Body of pancreas (tissue), 4 donors: ENCODE measurements at regions not wholly inside any gene's neighbourhood (a gene's known extent, or its start where the extent isn't known, plus 50 kb on each side); places are given as distances from the start of the nearest gene placed in this dataset.

Experiments used
- ATAC-seq: fragments of 150-250 bp; one replicate; pipeline ENCODE4 v1.9.1; 2016
- DNase-seq, 4 donors: peaks; one replicate each; pipeline ENCODE4 v3.0.0-alpha.2; 2019
- H3K27ac ChIP-seq, 4 donors: fragments of 200-600 bp; sonication (generic); 1 replicate in 3 of 4; 2 replicates in 1 of 4; pipeline versions ENCODE4 v1.5.1 to v1.6.1; 2016 to 2019; ENCODE audit warnings: mild to moderate bottlenecking in 1 of 4, mixed read lengths in 1 of 4, moderate library complexity in 1 of 4
- H3K27me3 ChIP-seq, 2 donors: fragments of 200-600 bp; sonication (generic); one replicate each; pipeline ENCODE4 v1.6.0; 2016; ENCODE audit warnings: mild to moderate bottlenecking in 1 of 2
- H3K36me3 ChIP-seq, 2 donors: fragments of 200-600 bp; sonication (generic); replicated peaks in 1 of 2; 2 replicates each; pipeline ENCODE4 v1.5.1; 2016; ENCODE audit warnings: low read depth in 2 of 2; ENCODE audit not compliant: insufficient read depth in 1 of 2
- H3K4me1 ChIP-seq: fragments of 200-600 bp; sonication (generic); one replicate; pipeline ENCODE4 v1.6.0; 2016
- H3K4me3 ChIP-seq, 2 donors: fragments of 200-600 bp; sonication (generic); 1 replicate in 1 of 2; 2 replicates in 1 of 2; pipeline ENCODE4 v1.5.1; 2016 to 2019
- H3K9me3 ChIP-seq, 3 donors: fragments of 200-600 bp; sonication (generic); 1 replicate in 2 of 3; 2 replicates in 1 of 3; pipeline ENCODE4 v1.5.1; 2016
- CTCF ChIP-seq, 7 experiments: fragments of 450-650 bp in 4 of 7; fragments of 200-600 bp in 3 of 7; sonication (generic) in 3 of 7; IDR thresholded peaks; one replicate each; pipeline ENCODE4 v1.5.1; 2016 to 2019; ENCODE audit warnings: antibody characterized with exemption in 7 of 7
- POLR2A ChIP-seq, 3 donors: fragments of 450-650 bp; IDR thresholded peaks; one replicate each; pipeline ENCODE4 v1.6.1; 2016; ENCODE audit warnings: antibody characterized with exemption in 3 of 3, mild to moderate bottlenecking in 2 of 3
- WGBS, 2 donors: methylation state at CpG; one replicate each; pipeline ENCODE4 v1.1.5; 2017; 5-methylcytosine and 5-hydroxymethylcytosine counted together
- intact Hi-C: fragments of 100-400 bp; cut with DNase I; formaldehyde crosslinking; loops from one replicate; pipeline ENCODE4 v1.15.1; 2023

GRCh38 chr4:141884070-141884469, 247.7 kb downstream of the IL15 start:
- Histone ChIP-seq H3K27ac (no peak overlapping the region), H3K27me3 (no peaks in the 10 kb centered on the region), H3K4me3 (no peak overlapping the region), H3K9me3 (no peaks in the 10 kb centered on the region), H3K36me3 (no peaks in the 10 kb centered on the region), H3K4me1 (no peaks in the 10 kb centered on the region)
- DNase-seq (no peak), ATAC-seq (no peak)
- TF ChIP-seq POLR2A (IDR thresholded peaks at IDR 0.05) (no peak), CTCF (IDR thresholded peaks at IDR 0.05) (no peak)
- 66 to 80% methylated on average over 2 of the region's 2 CpGs for WGBS, 2 donors
- intact Hi-C loops: no loop called here

- no peaks in the 10 kb centered on the region for H3K36me3 ChIP-seq
- no peak for TF ChIP-seq POLR2A (IDR thresholded peaks at IDR 0.05)
- no peak for TF ChIP-seq CTCF (IDR thresholded peaks at IDR 0.05)
- 64 to 77% methylated on average over 1 of the region's 1 CpG for WGBS, 2 donors
- no peak for DNase-seq
- no peaks in the 10 kb centered on the region for H3K9me3 ChIP-seq
- intact Hi-C loops: no loop called here
- H3K4me3 ChIP-seq: no peak overlapping the region
- H3K27ac ChIP-seq: no peak overlapping the region
- H3K4me1 ChIP-seq: no peaks in the 10 kb centered on the region
- no peak for ATAC-seq
- no peaks in the 10 kb centered on the region for H3K27me3 ChIP-seq
Measured at GRCh38 chr4:141885112-141885511, 248.7 kb downstream of the IL15 start.

- Histone ChIP-seq H3K9me3 (no peaks in the 10 kb centered on the region), H3K4me3 (no peak overlapping the region), H3K4me1 (no peaks in the 10 kb centered on the region), H3K27ac (no peak overlapping the region), H3K27me3 (no peaks in the 10 kb centered on the region), H3K36me3 (no peaks in the 10 kb centered on the region)
- intact Hi-C loops: no loop called here
- no peak for TF ChIP-seq CTCF (IDR thresholded peaks at IDR 0.05)
- no peak for TF ChIP-seq POLR2A (IDR thresholded peaks at IDR 0.05)
- ATAC-seq: no peak
- no peak for DNase-seq
- WGBS, 2 donors: 36 to 43% methylated on average over 1 of the region's 1 CpG
Measured at GRCh38 chr4:141890279-141890678, 253.9 kb downstream of the IL15 start.

- Histone ChIP-seq H3K4me1 (no peaks in the 10 kb centered on the region), H3K27ac (no peak overlapping the region), H3K9me3 (no peaks in the 10 kb centered on the region), H3K4me3 (no peak overlapping the region), H3K36me3 (no peaks in the 10 kb centered on the region), H3K27me3 (no peaks in the 10 kb centered on the region)
- intact Hi-C loops: no loop called here
- ATAC-seq (no peak), DNase-seq (no peak)
- TF ChIP-seq CTCF (IDR thresholded peaks at IDR 0.05): no peak
- TF ChIP-seq POLR2A (IDR thresholded peaks at IDR 0.05): no peak
- WGBS, 2 donors: 81 to 83% methylated on average over 7 of the region's 7 CpGs
Measured at GRCh38 chr4:141891260-141892120, 255.1 kb downstream of the IL15 start.

- Histone ChIP-seq H3K27me3 (no peaks in the 10 kb centered on the region), H3K4me3 (no peak overlapping the region), H3K27ac (no peak overlapping the region), H3K36me3 (no peaks in the 10 kb centered on the region), H3K9me3 (no peaks in the 10 kb centered on the region), H3K4me1 (no peaks in the 10 kb centered on the region)
- DNase-seq: no peak
- ATAC-seq: no peak
- 91 to 93% methylated on average over 3 of the region's 3 CpGs for WGBS, 2 donors
- intact Hi-C loops: no loop called here
- TF ChIP-seq CTCF (IDR thresholded peaks at IDR 0.05) (no peak), POLR2A (IDR thresholded peaks at IDR 0.05) (no peak)
Measured at GRCh38 chr4:141896687-141897086, 260.3 kb downstream of the IL15 start.
